GM12878 (cell line): ENCODE measurements at regions not wholly inside any gene's neighbourhood (a gene's known extent, or its start where the extent isn't known, plus 50 kb on each side); places are given as distances from the start of the nearest gene placed in this dataset.

Experiments
- ATAC-seq: fragments of 200-7000 bp; cut with Tn5 transposase; 3 replicates; pipeline ENCODE4 v1.9.1; 2020; ENCODE audit warnings: mild to moderate bottlenecking, moderate library complexity
- BruUV-seq: library from RNA; stranded (reverse); fragments of 400-500 nt; replicated peaks from 2 replicates; lab custom pipeline; 2021; lab: Mats Ljungman, UMichigan
- CTCF ChIA-PET: fragments of 300-600 bp; sonication (Branson Sonifier 250); formaldehyde crosslinking; extraction: SDS; loops from one replicate; lab custom pipeline; 2021; ENCODE audit warnings: inconsistent platforms; lab: Yijun Ruan, JAX
- POLR2A ChIA-PET: fragments of 350-600 bp; formaldehyde crosslinking; extraction: SDS; loops from one replicate; lab custom pipeline; 2021; ENCODE audit warnings: inconsistent platforms; lab: Charles Lee
- RAD21 ChIA-PET: fragments of 300-600 bp; sonication (Branson Sonifier 250); formaldehyde crosslinking; loops from one replicate; lab custom pipeline; 2023; ENCODE audit warnings: antibody characterized with exemption; ENCODE audit not compliant: unreplicated experiment; lab: Charles Lee
- SMC1A ChIA-PET: fragments of 300-600 bp; sonication (Branson Sonifier 250); formaldehyde crosslinking; loops from one replicate; lab custom pipeline; 2023; ENCODE audit not compliant: unreplicated experiment, uncharacterized antibody; lab: Charles Lee
- DNase-seq: peaks from one replicate; pipeline ENCODE4 v3.0.0-alpha.2; 2011; ENCODE audit warnings: low read depth, low spot score
- FAIRE-seq: peaks from 3 replicates; lab custom pipeline; 2011; peaks lifted over from hg19 to GRCh38; lab: Jason Lieb, UNC
- H2AFZ ChIP-seq: 2 replicates; pipeline ENCODE4 v1.6.0; 2011; ENCODE audit warnings: low read depth, low read length, control low read depth; ENCODE audit not compliant: control insufficient read depth
- H3K27ac ChIP-seq: 2 replicates; pipeline ENCODE4 v1.5.1; 2011; ENCODE audit warnings: control low read depth; ENCODE audit not compliant: control insufficient read depth, insufficient read depth
- H3K27me3 ChIP-seq, 2 experiments: replicated peaks in 1 of 2; 2 replicates each; pipeline versions ENCODE4 v1.6.0 to v1.6.1; 2011; ENCODE audit warnings: low read length in 1 of 2; ENCODE audit not compliant: control insufficient read depth in 2 of 2, insufficient read depth in 2 of 2
- H3K36me3 ChIP-seq, 2 experiments: 2 replicates each; pipeline ENCODE4 v1.5.1; 2011; ENCODE audit warnings: low read length in 1 of 2; ENCODE audit not compliant: control insufficient read depth in 2 of 2, insufficient read depth in 2 of 2
- H3K4me1 ChIP-seq: 2 replicates; pipeline ENCODE4 v1.6.1; 2011; ENCODE audit warnings: mild to moderate bottlenecking, low read length, moderate library complexity, mixed read lengths; ENCODE audit not compliant: control insufficient read depth, insufficient read depth
- H3K4me2 ChIP-seq: 2 replicates; pipeline ENCODE4 v1.6.0; 2011; ENCODE audit warnings: control low read depth; ENCODE audit not compliant: control insufficient read depth, insufficient read depth
- H3K4me3 ChIP-seq: fragments of 200-600 bp; sonication (generic); 2 replicates; pipeline ENCODE4 v1.5.1; 2016
- H3K79me2 ChIP-seq: 2 replicates; pipeline ENCODE4 v1.6.0; 2011; ENCODE audit warnings: low read length; ENCODE audit not compliant: control insufficient read depth, insufficient read depth
- H3K9ac ChIP-seq: 2 replicates; pipeline ENCODE4 v1.8.0; 2011; ENCODE audit warnings: low read length, control low read depth, mixed read lengths; ENCODE audit not compliant: control insufficient read depth, insufficient read depth
- H3K9me3 ChIP-seq: replicated peaks from 3 replicates; pipeline ENCODE4 v1.5.1; 2011; ENCODE audit warnings: mild to moderate bottlenecking, low read length; ENCODE audit not compliant: control insufficient read depth, insufficient read depth
- H4K20me1 ChIP-seq: 2 replicates; pipeline ENCODE4 v1.6.0; 2011; ENCODE audit not compliant: control insufficient read depth, insufficient read depth
- ASH2L ChIP-seq: fragments of 300-600, 200-600 bp; sonication (generic); IDR thresholded peaks from 2 replicates; pipeline ENCODE4 v1.6.1; 2017; ENCODE audit warnings: low read depth, mild to moderate bottlenecking, borderline replicate concordance
- CREM ChIP-seq: IDR thresholded peaks from 2 replicates; pipeline ENCODE4 v1.6.1; 2014; ENCODE audit warnings: antibody characterized with exemption, low read depth
- FOXM1 ChIP-seq: IDR thresholded peaks from 2 replicates; pipeline ENCODE4 v1.6.1; 2012; ENCODE audit warnings: low read depth, mild to moderate bottlenecking, inconsistent platforms, low read length, moderate library complexity
- HDAC2 ChIP-seq: fragments of 200-600 bp; sonication (generic); IDR thresholded peaks from 2 replicates; pipeline ENCODE4 v1.6.1; 2017
- HDGF ChIP-seq: fragments of 450-650 bp; IDR thresholded peaks from 2 replicates; pipeline ENCODE4 v1.6.1; 2016; ENCODE audit warnings: antibody characterized with exemption
- MEF2B ChIP-seq: fragments of 450-650 bp; IDR thresholded peaks from 2 replicates; pipeline ENCODE4 v1.6.1; 2018; ENCODE audit warnings: mild to moderate bottlenecking, moderate library complexity; ENCODE audit not compliant: partially characterized antibody, poor library complexity, severe bottlenecking
- NFYA ChIP-seq: IDR thresholded peaks from 2 replicates; pipeline ENCODE4 v1.6.1; 2011; ENCODE audit warnings: low read depth, mild to moderate bottlenecking, low read length, improper control_type of control experiment, borderline replicate concordance
- RBBP5 ChIP-seq: fragments of 200-600 bp; sonication (generic); conservative IDR thresholded peaks from 2 replicates; pipeline ENCODE4 v1.6.1; 2016
- SMARCA5 ChIP-seq: fragments of 450-650 bp; IDR thresholded peaks from 2 replicates; pipeline ENCODE4 v1.6.1; 2017; ENCODE audit warnings: mild to moderate bottlenecking
- SUZ12 ChIP-seq: fragments of 200-600 bp; sonication (generic); IDR thresholded peaks from one replicate; pipeline ENCODE4 v1.6.1; 2018; ENCODE audit warnings: antibody characterized with exemption, mild to moderate bottlenecking; ENCODE audit not compliant: unreplicated experiment
- USF1 ChIP-seq: IDR thresholded peaks from 2 replicates; pipeline ENCODE4 v1.6.1; 2011; ENCODE audit warnings: borderline replicate concordance, low read depth, mild to moderate bottlenecking, moderate library complexity, mixed read lengths, low read length; ENCODE audit not compliant: insufficient read depth; ENCODE audit errors: extremely low read length
- in situ Hi-C: fragments of 300-500 bp; cut with MboI; formaldehyde crosslinking; loops from 9 replicates; pipeline ENCODE4 v1.14.3; 2018; ENCODE audit warnings: mixed read lengths
- intact Hi-C: fragments of 100-400 bp; cut with micrococcal nuclease; formaldehyde crosslinking; loops from one replicate; pipeline ENCODE4 v1.14.2; 2022; ENCODE audit not compliant: unreplicated experiment
- TF ChIP-seq, protein P1 (sequence below): IDR thresholded peaks from 2 replicates; pipeline ENCODE4 v1.6.1; 2011; ENCODE audit warnings: mild to moderate bottlenecking, low read depth, low read length, moderate library complexity; ENCODE audit not compliant: insufficient replicate concordance
- TF ChIP-seq, protein P2 (sequence below): IDR thresholded peaks from 2 replicates; pipeline ENCODE4 v1.6.1; 2011; ENCODE audit warnings: borderline replicate concordance, low read depth, mild to moderate bottlenecking, moderate library complexity, low read length; ENCODE audit not compliant: insufficient read depth, poor library complexity, severe bottlenecking

- Histone ChIP-seq H3K4me1 (no peaks in the 10 kb centered on the region), H3K9ac (no peak overlapping the region), H3K79me2 (no peaks in the 10 kb centered on the region), H3K9me3 (no peaks in the 10 kb centered on the region), H2AFZ (no peak overlapping the region), H3K27ac (no peak overlapping the region), H4K20me1 (no peaks in the 10 kb centered on the region), H3K36me3 (no peaks in the 10 kb centered on the region), H3K4me2 (no peak overlapping the region)
- FAIRE-seq (no peak), ATAC-seq (no peak)
- CTCF ChIA-PET = no interaction called here
- RAD21 ChIA-PET = no interaction called here
- in situ Hi-C loops (no loop called here), intact Hi-C loops (no loop called here)
- SMC1A ChIA-PET = no interaction called here
- POLR2A ChIA-PET = no interaction called here
- TF ChIP-seq ASH2L (no peak), NFYA (no peak), HDGF (no peak), USF1 (no peak), SMARCA5 (no peak), CREM (no peak), RBBP5 (no peak), MEF2B (no peak), FOXM1 (no peak), HDAC2 (no peak), SUZ12 (no peak)
- TF ChIP-seq, protein P1, sequence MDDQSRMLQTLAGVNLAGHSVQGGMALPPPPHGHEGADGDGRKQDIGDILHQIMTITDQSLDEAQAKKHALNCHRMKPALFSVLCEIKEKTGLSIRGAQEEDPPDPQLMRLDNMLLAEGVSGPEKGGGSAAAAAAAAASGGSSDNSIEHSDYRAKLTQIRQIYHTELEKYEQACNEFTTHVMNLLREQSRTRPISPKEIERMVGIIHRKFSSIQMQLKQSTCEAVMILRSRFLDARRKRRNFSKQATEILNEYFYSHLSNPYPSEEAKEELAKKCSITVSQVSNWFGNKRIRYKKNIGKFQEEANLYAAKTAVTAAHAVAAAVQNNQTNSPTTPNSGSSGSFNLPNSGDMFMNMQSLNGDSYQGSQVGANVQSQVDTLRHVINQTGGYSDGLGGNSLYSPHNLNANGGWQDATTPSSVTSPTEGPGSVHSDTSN = no peak
- TF ChIP-seq, protein P2, sequence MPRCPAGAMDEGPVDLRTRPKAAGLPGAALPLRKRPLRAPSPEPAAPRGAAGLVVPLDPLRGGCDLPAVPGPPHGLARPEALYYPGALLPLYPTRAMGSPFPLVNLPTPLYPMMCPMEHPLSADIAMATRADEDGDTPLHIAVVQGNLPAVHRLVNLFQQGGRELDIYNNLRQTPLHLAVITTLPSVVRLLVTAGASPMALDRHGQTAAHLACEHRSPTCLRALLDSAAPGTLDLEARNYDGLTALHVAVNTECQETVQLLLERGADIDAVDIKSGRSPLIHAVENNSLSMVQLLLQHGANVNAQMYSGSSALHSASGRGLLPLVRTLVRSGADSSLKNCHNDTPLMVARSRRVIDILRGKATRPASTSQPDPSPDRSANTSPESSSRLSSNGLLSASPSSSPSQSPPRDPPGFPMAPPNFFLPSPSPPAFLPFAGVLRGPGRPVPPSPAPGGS = no peak
- TF ChIP-seq, all 136 proteins: peak for 0
- no TSS peak for BruUV-seq
- Histone ChIP-seq H3K4me3 (no peak overlapping the region), H3K27me3 (no peaks in the 10 kb centered on the region)
- no peak for DNase-seq
Observed at GRCh38 chr18:64966667-64967066, 784.1 kb upstream of the CDH7 start.
